HG03196 (cell line): ENCODE measurements at regions not wholly inside any gene's neighbourhood (a gene's known extent, or its start where the extent isn't known, plus 50 kb on each side); places are given as distances from the start of the nearest gene placed in this dataset.
"Not testable (repeated sequence)": the region's sequence is repeated elsewhere in the genome, so short reads cannot be mapped to it uniquely, and the experiment has no call there.

Experiments
- ATAC-seq: cut with Tn5 transposase; IDR thresholded peaks from one replicate; pipeline ENCODE4 v1.9.1; 2021; ENCODE audit not compliant: unreplicated experiment

DNA sequence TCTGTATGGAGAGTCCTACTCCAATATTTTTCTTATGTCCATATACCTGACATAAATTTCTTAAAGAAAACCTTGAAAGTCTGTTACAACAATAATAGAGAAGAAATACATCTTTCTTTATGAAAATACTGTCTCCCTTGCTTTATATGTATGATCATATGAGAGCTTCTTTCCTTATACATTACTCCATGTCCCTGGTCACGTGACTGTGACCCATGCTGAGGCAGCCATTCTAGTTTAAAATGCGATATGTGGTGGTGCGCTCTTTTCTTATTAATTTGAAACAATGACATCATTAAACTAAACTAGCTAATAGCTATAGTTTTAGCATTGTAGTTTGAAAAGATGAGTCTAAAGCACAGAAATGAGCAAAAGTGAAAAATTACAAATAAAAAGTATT, 1120.3 kb upstream of the PRR20A start:
- ATAC-seq, result no peak

DNA sequence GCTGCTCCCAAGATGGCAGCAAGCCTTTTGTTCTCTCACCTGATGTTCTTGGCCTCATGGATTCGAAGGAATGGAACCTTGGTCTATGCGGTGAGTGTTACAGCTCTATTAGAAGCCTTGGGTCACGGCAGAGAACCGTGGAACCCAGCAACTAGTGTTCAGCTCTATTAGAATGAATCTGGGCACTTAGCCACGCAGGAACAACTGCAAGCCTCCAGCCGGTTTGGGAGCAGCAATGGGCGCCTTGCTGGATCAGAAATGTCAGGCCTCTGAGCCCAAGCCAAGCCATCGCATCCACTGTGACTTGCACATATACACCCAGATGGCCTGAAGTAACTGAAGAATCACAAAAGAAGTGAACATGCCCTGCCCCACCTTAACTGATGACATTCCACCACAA, 1100.7 kb upstream of the PRR20A start:
- no peak for ATAC-seq

DNA sequence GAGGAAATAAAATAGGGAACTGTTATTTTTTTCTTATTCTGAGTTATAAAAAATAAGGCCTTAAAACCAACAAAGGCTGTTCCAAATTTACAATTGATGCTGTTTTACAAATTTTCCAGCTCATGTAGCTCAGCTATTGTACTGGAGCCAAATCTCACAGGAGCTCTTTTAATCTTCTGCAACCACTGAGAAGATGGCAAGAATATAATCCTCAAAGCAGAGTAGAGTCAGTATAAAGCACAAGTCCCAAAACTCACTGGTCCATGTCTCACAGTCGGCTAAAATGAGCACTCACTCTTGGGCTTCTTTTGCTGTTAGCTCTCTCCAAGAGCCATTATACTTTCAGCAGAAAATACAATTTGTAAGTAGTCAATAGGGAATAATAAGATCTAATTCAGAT, 1074.4 kb upstream of the PRR20A start:
- no peak for ATAC-seq

DNA sequence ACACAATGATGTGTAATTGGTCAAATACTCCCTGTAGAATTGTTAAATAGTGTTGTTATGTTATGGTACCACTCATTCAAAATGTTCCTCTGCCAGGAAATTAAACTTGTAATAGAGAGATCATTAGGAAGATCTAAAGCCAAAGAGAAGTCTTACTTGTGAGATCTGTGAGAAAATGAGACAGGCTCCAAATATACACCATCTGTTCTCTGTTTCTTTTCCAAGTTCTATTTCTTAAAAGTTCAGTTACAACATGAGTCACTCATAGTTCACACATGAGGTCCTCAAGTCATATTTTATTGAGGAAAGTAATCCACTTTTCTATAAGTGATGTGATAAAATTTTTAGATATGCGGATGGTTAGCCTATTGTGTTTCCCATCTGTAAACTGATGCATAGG, 1038.1 kb upstream of the PRR20A start:
- no peak for ATAC-seq

DNA sequence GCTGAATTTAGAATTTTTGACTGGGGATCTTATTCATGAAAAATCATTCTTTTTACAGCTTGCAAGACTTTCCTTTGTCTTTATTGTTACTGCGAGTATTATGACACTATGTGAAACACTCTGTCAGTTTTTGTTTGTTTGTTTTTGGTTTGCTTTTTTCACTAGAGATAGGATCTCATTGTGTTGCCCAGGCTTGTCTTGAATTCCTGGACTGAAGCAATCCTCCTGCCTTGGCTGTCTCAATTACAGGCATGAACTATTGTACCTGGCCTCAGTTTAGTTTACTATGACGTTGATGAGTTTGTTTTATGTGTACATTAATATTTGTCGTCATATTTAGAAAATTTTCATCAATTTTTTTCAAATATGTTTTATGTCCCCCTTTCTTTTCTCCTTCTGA, 1030.0 kb upstream of the PRR20A start:
- no peak for ATAC-seq

DNA sequence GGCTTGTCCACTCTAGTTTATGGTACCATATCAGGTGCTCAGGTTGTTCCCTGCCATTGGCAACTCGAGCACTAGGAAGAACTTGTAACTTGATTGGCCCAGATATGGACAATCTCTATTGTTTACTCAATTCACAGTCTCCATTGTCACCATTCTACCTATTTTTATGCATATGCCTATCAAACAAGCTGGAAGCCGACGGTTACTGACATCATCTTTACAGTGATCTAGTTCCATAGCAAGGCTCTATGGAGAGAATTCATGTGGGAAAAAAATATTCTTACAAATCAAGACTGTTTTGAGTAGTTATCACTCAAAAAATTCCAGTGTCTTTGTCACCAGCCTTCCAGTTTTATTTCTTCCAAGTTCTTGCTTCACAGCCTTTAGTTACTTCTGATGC, 1006.2 kb upstream of the PRR20A start:
- no peak for ATAC-seq

DNA sequence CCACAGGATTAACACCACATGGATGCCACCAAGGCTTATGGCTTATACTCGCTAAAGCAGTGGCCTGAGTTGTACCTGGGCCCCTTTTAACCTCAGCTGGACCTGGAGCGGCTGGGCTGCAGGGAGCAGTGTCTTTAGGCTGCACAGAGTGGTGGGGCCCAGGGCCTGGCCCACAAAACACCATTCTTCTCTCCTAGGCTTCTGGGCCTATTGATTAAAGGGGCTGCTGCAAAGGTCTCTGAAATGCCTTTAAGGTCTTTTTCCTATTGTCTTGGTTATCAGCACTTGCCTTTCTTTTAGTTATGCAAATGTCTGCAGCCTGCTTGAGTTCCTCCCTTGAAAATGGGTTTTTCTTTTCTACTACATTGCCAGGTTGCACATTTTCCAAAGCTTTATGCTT, 973.9 kb upstream of the PRR20A start:
- no peak for ATAC-seq

DNA sequence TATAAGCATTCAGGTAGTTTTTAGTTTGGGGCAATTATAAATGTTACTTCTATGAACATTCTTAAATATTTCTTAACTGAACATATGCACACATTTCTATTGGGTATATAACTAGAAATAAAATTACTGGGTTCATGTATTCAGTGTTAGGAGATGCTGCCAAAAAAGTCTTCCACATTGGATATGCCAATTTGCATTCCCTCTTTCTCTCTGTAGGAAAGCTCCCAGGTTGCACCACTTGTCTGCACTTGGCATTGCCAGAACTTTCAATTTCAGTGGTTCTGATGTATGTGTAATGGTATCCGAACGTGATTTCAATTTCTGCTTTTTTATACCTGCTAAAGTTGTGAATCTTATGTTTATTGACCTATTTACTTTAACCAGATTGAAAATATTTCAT, 972.1 kb upstream of the PRR20A start:
- ATAC-seq, result no peak

DNA sequence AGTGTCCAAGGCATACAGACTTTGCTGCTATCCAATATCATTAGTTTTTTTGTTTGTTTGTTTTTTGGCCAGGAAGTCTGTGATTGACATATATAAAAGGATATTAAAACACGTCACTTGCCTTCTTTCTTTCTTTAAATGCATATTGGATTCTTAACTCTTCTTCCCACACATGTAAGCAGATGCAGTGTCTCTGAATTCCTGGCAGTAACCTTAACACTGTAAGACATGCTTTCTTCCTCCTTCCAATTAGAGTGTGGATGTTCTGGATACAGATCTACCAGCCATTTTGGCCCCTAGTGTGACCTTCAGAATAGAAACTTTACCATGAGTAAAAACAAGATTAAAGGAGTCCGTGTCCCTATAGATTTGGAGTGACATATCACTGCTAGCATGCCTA, 967.4 kb upstream of the PRR20A start:
- ATAC-seq, result no peak

DNA sequence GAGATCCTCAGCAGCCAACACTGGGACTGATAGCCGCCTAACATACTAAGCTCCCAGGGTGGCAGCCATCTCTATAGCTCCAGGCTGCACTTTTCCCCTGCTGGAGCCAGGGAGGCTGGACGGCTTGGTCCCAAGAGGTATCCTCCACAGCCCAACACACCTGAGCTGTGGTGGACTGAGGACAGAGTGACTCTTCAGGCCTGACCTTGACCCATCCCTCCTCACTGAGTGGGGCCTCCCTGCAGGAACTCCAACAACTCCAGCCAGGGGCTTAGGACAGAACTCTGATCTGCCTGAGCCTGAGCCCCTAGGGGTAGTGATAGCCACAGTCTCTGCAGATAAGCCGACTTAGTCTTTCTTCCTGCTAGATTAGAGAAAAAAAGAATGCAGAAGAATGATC, 958.1 kb upstream of the PRR20A start:
- ATAC-seq, result no peak

DNA sequence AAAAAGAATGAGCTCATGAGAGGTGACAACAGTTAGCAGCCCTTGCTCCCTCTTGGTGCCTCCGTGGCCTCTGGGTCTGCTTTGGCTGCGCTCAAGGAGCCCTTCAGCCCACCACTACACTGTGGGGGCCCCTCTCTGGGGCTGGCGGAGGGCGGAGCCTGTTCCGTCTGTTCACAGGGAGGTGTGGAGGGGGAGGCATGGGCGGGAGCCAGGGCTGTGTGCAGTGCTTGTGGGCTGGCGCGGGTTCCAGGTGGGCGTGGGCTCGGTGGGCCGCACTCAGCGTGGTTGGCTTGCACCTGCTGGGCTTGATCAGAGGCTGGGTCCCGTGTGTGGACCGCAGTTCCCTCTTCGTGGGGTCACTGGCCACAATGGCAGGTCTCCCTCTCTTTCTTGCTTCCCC, 953.4 kb upstream of the PRR20A start:
- ATAC-seq, result no peak

DNA sequence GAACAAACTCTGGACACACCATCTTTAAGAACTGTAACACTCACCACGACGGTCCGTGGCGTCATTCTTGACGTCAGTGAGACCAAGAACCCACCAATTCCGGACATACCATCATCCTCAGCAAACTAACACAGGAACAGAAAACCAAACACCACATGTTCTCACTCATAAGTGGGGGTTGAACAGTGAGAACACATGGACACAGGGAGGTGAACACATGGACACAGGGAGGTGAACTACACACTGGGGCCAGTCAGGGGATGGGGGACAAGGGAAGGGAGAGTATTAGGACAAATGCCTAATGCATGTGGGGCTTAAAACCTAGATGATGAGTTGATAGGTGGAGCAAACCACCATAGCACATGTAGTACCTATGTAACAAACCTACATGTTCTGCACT, 952.1 kb upstream of the PRR20A start:
- ATAC-seq, result not testable (repeated sequence)

DNA sequence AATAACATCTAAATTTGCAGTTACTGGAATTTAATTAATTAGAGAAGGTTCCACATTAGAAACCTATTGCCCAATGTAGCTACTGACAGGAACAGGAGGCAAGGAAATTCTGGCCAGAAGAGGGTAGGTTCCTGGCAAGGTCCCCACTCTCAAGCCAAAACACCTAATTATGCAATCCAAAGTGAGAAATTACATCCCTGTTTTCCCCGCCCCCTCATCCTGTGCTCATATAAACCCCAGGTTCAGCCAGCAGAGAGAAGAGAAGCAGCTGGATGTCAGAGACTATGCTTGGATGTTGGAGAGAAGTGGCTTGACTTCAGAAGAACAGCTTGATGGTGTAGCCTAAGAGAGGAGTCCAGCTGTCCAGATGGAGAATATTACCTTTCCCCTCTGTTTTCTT, 951.3 kb upstream of the PRR20A start:
- no peak for ATAC-seq

DNA sequence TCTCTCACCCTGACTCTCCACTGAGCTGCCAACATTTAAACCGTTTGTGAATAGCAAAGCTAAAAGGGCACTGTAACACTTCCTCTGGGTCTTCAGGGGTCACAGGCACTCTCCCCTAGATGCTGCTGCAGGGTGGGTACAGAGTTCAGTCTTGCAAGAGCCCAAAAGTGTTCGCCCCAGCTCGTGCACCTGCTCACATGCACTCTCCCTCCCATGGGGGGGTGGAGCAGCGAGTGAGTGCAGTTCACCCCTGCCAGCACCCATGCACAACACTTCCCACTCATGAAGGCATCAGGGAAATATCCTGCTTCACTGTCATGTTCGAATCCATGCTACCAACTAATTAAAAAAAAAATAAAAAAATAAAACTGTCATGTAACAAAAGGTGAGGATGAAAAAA, 950.7 kb upstream of the PRR20A start:
- ATAC-seq, result no peak

DNA sequence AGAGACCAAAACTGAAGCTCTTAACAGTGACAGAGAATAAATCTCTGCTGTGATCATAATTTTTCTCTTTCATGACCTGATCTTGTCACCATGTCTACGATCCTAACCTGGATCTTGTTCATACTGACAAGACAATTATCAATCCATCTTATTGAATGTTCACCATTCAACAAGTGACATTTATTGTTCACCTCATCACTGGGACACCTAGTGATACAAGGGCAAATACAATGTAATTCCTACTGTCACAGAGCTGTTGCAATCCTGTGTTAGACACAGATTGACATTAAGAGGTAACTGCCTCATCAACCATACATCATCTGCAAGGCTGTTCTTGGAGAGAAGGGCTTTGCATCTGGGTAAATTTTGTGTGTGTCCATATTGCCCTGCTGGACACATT, 942.4 kb upstream of the PRR20A start:
- ATAC-seq, result no peak

DNA sequence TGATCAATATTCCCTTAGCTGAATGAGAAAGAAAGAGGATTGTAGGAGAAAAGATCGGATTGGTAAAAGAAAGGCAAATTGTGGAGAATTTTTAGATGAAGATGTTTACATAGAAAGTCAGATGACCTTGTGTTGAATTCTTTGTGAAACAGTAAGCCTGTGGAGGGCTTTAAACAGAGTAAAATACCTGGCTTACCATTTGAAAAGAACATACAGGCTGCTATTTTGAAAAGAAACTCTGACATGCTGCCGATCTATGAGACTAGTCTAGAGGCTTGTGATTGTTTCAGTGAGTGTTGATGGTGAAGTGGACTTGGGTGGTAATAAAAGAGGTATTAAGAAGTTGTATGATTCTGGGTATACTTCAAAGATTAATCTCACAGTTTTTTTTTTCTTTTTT, 938.9 kb upstream of the PRR20A start:
- no peak for ATAC-seq

DNA sequence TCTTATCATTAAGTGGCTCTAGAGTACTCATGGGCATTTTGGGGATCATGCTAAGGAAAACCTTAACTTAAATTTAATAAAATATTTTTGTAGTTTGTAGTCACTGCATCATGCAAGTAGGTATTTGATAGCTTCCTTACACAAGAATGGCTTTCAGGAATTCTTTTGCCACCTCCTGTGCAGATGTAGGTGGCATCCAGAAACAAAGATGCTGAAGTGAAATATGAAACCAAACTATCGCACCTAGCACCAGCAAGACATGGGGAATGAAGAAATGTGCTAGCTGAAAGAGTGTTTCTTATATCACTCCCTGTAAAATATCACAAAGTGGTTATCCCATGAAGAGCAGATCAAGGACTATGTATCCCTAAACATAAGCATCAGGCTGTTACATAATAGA, 924.5 kb upstream of the PRR20A start:
- ATAC-seq, result no peak

DNA sequence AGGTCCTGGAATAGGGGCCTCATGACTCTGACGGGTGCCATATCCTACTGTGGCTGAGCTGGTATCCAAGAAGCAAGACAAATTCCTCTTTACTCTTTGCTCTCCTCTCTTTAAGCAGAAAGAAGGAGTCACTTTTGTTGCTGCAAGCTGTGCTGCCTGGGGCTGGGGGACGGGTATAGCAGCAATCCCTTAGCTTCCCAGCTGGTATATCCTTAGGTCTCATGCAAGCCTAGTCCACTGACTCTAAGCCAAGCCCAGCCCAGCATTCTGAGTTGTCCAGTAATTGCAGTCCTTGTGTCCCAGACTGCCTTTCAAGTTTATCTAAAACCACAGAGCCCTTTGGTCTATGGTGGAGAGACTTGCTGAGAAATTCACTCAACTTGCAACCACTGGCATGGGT, 893.0 kb upstream of the PRR20A start:
- ATAC-seq, result no peak

DNA sequence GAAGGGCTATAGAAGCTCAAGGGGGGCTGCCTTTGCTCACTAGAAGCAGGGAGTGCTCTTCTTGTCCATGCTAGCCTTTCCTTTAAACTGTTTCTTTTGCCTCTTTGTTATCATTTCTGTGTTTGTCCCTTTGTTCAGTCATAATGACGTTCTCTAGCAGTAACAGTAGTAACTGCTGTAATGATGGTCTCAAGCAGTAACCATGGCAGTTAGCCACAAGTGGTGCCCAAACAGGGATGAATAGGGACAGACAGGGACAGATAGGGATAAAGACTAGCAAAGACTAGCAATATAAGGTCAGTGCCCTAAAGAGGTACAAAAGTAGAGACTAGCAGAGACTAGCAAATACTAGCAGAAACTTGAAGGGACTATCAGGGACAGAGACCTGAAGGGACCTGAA, 869.0 kb upstream of the PRR20A start:
- ATAC-seq, result no peak

DNA sequence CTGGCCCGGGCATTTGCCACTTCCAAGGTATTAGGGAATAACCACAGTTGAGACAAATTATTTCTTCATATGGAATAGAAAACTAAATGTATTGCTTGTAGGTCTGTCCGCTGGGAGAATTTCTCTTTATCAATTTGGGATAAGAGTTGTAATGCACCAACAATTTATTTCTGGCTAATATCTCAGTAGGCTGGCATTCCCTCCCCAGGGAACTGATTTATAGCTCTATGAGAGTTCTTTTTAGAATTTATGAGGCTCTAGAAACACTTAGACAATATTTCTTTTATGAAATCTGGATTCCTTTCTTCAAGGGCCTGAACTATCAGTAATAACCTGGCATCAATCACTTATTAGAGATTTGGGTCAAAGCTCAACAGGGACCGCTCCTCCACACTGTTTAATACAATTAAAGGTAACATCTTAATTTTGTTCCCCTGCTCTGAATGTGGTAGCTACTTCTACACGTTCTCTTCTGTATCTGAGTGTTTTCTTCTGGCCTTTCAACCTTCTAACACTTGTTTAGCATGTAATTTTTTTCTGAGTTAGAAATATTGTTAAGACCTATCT, 857.4 kb upstream of the PRR20A start:
- ATAC-seq, result no peak

DNA sequence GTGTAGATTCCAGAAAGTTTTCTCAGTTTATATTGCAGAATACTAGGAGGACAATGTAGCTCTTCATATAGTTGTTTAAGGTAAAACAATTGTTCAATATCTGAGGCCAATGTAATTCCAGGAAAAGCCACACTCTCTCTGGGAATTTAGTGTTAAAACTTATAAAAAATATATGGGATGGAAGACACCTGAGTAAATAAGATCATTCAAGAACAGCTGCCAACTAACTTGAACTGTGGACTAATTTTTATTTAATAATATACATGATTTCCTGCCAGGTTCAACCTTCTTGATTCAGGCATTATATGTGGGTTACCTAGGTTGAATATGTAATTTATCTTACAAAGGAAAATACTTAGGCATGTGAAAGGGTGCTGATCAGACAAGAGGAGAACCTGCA, 841.1 kb upstream of the PRR20A start:
- no peak for ATAC-seq

DNA sequence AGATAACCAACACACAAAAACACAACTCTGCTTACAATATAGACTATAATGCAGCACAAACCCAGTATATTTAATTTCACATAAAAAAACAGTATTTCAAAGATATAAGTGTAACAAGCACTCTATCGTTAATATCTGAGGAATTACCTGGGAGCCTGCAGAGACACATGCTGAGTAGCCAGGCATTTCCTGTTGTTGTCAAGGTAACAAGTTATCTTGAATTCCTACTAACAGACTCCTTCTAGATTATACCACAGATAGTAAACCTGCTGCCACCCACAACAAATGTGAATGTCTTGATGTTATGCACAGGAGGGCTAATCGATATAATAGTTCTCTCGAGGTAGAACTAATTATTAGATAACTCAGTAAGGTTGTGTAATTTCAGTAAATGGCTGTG, 826.0 kb upstream of the PRR20A start:
- ATAC-seq, result no peak

DNA sequence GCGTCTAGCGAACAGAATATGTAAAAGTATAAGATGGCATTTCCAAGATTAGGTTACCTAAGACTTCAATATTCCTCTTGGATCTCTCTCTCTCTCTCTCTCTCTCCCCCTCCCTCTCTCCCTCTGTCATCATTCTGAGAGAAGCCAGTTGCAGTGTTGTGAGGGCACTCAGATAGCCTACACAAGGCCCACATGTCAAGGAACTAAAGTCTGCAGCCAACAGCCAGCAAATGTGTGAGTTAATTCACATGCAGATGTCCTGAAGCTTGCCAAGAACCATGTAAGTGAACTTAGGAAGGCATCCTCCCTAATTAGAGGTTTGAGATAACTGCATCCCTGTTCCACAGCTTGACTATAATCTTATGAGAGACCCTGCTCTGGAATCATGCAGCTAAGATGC, 822.9 kb upstream of the PRR20A start:
- ATAC-seq, result no peak

DNA sequence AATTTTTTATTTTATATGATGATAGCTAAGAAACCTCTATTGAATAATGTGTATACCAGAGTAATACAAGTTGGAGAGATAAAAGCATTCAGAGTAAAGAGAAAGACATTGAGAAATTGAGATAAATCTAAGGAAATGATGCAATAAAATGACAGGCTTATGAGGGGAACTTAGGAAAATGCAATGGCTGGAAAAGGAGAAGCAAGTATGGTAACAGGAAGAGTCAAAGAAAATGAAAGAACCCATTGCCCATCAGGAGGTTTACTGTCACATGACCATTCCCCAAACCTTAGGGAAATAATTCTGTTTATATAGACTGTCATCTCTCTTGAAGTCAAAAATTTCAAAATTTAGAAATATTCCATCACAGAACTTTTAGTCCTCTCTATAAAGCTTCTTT, 808.0 kb upstream of the PRR20A start:
- no peak for ATAC-seq
